ENCODE measurements at regions not wholly inside any gene's neighbourhood (a gene's known extent, or its start where the extent isn't known, plus 50 kb on each side); places are given as distances from the start of the nearest gene placed in this dataset.
A peak's percentile ranks its signal among the peaks of the same experiment; 100 is the strongest.

DNA sequence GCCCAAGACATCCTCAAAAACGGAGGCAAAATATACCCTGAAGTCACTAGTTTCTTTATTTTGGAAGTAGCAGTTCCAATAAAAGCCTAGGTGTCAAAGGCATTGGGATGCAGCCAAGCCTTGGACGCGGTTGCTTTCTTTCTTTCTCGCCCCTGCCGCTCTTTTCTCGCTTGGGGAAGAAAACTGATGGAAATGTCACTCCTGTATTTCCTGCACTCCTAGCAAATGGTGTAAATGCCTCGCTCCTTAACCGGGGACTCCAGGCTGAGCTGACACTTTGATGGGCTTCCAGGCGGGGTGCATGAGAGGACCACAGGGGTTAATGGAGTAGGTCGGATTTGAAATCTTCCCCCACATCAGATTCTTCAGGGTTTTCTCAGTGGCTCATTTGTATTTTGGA is 114.1 kb downstream of the FOXL1 start:
- H3K36me3 ChIP-seq (ENCODE audit: insufficient read depth, low read length), result no peaks in the 10 kb centered on the region
- peaks cover 11% of the 10 kb centered on the region for H3K27me3 ChIP-seq (ENCODE audit: control insufficient read depth, insufficient read depth, low read length)
- no peaks in the 10 kb centered on the region for H3K4me1 ChIP-seq (ENCODE audit: control insufficient read depth, insufficient read depth, low read length)
- H3K9ac ChIP-seq (ENCODE audit: low read depth, low read length), result no peak overlapping the region
- H3K9me3 ChIP-seq (replicated peaks; ENCODE audit: low read length), result no peaks in the 10 kb centered on the region
- no peak overlapping the region for H3K4me3 ChIP-seq (ENCODE audit: low read length)
- H3K4me2 ChIP-seq (ENCODE audit: low read length), result no peak overlapping the region

DNA sequence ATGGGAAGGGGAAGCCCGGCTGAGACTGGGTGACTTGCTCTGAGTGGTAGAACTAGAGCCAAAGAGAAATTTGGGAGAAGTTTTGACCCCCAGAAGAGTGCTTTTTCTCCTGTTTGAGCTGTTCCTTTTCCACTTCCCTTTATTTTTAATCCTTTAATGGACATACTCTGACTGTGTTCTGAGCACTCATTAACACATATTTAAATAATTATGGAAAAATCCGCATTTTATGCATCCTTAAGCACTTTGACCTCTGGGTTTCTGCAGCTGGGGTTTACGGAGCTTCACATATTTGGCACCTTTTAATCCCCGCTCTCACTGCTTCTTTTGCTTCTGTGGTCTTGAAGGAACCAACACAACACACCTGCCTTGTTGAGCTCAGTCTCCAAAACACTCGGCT is 114.7 kb downstream of the FOXL1 start:
- peaks cover 11% of the 10 kb centered on the region for H3K27me3 ChIP-seq (ENCODE audit: control insufficient read depth, insufficient read depth, low read length)
- no peaks in the 10 kb centered on the region for H3K36me3 ChIP-seq (ENCODE audit: insufficient read depth, low read length)
- no peak overlapping the region for H3K9ac ChIP-seq (ENCODE audit: low read depth, low read length)
- no peaks in the 10 kb centered on the region for H3K9me3 ChIP-seq (replicated peaks; ENCODE audit: low read length)
- H3K4me3 ChIP-seq (ENCODE audit: low read length), result no peak overlapping the region
- H3K4me1 ChIP-seq (ENCODE audit: control insufficient read depth, insufficient read depth, low read length), result no peaks in the 10 kb centered on the region
- no peak overlapping the region for H3K4me2 ChIP-seq (ENCODE audit: low read length)

DNA sequence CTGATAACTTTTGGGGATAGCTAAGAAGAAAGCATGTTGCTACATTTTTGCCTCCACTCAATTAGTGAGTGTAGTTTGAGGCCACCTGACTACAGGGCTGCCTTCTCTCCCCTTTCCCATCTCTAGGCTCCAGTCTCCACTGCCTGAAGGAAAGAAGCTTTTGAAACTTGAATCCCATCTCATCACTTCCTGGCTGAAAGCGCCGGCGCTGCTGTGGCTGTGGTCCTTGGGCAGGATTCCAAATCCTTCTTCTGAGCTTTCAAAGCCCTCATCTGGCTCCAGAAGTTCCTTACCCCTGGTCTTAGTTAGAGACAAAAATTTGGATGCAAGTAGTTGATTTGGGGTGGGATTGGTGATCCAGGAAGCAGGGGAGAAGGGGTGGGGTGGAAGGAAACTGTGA is 119.4 kb downstream of the FOXL1 start:
- Histone ChIP-seq H3K9ac (ENCODE audit: low read depth, low read length) (no peak overlapping the region), H3K36me3 (ENCODE audit: insufficient read depth, low read length) (no peaks in the 10 kb centered on the region), H3K4me3 (ENCODE audit: low read length) (no peak overlapping the region), H3K4me2 (ENCODE audit: low read length) (peak overlapping the region; percentile 1), H3K27me3 (ENCODE audit: control insufficient read depth, insufficient read depth, low read length) (peaks cover 5% of the 10 kb centered on the region), H3K4me1 (ENCODE audit: control insufficient read depth, insufficient read depth, low read length) (no peaks in the 10 kb centered on the region), H3K9me3 (replicated peaks; ENCODE audit: low read length) (no peaks in the 10 kb centered on the region)

DNA sequence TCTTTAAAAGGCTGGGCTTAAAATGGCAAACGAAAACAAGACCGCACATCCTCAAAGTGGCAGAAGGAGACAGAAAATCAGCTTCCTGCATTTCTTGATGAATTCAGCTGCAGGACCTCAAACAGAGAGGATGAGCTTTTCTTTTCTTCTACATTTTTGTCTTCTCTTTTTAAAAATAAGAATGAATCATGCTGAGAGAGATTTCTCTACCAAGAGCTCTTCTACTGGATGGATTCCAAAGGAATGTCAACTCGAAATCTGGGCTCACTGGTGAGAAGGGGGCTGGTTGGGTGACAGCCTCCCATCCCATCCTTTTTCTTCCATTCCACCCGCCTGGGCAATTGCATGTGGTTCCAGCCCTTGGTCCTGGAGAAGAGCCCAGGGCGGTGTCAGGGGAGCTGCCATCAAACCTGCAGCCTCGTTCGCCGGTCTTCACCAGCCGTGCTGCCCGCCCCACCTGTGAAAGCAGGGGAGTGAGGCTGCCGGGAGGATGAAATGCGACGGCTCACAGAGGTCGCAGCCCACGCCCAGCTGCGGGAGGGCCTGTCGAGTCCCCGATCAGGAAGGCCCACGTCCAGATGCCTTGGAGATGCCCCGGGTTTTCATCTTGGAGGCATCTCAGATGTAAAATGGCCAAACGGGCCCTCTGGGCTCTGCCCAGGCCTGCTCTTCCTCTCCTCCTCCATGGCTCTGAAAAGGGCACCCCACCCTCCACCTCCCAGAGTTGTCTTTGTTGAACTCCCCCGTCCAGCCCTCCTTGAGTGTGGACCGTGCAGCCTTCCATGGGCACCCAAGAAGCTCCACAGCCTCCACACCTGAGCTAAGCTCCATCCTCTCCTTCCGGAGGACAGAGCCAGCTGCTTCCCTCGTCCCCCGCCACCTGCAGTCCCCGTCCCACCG is 121.9 kb downstream of the FOXL1 start:
- Histone ChIP-seq H3K4me3 (ENCODE audit: low read length) (no peak overlapping the region), H3K9me3 (replicated peaks; ENCODE audit: low read length) (no peaks in the 10 kb centered on the region), H3K4me1 (ENCODE audit: control insufficient read depth, insufficient read depth, low read length) (no peaks in the 10 kb centered on the region), H3K36me3 (ENCODE audit: insufficient read depth, low read length) (no peaks in the 10 kb centered on the region), H3K27me3 (ENCODE audit: control insufficient read depth, insufficient read depth, low read length) (no peaks in the 10 kb centered on the region), H3K4me2 (ENCODE audit: low read length) (no peak overlapping the region), H3K9ac (ENCODE audit: low read depth, low read length) (no peak overlapping the region)

DNA sequence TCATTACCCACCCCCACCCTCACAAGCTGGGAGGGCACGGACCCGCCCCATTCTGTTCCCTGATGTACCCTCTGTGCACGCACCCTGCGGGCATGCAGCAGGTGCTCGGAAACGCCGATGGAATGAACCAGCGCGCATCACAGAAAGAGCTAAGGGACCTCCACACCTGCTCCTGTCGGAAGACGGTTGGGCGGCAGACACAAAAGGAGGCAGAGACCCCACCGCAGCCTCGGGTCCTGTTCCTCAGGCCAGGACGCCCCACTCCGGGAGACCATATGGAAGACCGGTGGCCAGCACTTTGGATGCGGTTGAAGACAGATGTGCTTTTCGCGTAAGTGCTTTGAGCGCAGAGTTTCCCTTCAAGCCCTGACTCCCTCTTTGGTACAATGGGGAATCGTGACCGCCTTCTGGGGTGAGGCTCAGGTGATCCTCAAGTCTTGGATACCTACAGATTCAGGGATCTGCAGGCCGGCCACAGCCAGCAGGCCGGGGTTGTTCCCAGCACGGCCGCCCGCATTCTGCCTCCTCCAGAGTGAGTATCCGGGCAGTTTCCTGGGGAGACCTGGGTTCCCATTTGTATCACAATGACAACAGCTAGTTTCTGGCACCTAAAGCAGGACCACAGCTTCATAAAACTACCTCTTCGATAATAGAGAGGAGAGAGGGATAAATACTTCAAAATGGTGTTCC is 123.1 kb downstream of the FOXL1 start:
- Histone ChIP-seq H3K9me3 (replicated peaks; ENCODE audit: low read length) (no peaks in the 10 kb centered on the region), H3K9ac (ENCODE audit: low read depth, low read length) (no peak overlapping the region), H3K27me3 (ENCODE audit: control insufficient read depth, insufficient read depth, low read length) (no peaks in the 10 kb centered on the region), H3K4me1 (ENCODE audit: control insufficient read depth, insufficient read depth, low read length) (no peaks in the 10 kb centered on the region), H3K4me3 (ENCODE audit: low read length) (no peak overlapping the region), H3K36me3 (ENCODE audit: insufficient read depth, low read length) (no peaks in the 10 kb centered on the region), H3K4me2 (ENCODE audit: low read length) (no peak overlapping the region)

DNA sequence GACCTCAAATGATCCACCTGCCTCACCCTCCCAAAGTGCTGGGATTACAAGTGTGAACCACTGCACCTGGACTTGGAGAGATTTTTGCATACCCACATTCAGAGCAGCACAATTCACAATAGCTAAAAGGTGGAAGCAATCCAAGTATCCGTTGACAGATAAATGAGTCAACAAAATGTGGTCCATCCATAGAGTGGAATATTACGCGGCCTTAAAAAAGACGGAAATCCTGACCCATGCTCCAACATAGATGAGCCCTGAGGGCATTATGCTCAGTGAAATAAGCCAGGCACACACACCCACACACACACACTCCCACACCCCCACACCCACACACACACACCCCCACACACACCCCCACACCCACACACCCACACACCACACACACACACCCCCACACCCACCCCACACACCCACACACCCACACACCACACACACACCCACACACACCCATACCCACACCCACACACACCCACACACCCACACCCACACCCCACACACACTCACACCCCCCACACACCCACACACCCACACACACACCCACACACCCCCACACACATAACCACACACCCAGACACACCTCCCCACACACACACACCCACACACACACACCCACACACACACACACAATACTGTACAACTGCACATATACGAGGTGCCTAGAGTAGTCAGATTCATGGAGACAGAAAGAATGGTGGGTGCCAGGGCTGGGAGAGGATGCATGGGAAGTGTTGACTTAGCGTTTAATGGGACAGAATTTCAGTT is 124.7 kb downstream of the FOXL1 start:
- no peaks in the 10 kb centered on the region for H3K27me3 ChIP-seq (ENCODE audit: control insufficient read depth, insufficient read depth, low read length)
- no peak overlapping the region for H3K4me2 ChIP-seq (ENCODE audit: low read length)
- H3K4me3 ChIP-seq (ENCODE audit: low read length), result no peak overlapping the region

DNA sequence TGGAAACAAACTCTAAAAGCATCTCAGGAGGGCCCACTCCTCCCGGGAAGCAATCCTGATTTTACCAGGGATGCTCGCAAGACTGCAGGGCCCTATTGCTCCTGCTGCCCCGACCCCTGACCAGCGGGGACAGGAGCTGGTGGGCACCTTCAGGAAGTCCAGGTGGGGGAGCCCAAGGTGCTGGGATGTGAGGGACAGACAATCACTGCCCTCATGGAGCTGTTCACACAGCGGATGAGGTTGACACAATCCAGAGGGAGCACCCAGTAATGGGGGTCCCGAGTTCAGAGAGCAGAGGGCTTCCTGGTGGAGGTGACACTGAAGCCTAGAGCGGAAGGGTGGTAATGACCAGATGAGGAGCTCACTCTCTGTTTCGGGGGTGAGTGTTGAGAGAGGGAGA is 126.2 kb downstream of the FOXL1 start:
- H3K9ac ChIP-seq (ENCODE audit: low read depth, low read length), result no peak overlapping the region

More for the DNA sequence above, 124.7 kb downstream of the FOXL1 start:
- H3K9ac ChIP-seq (ENCODE audit: low read depth, low read length), result no peak overlapping the region
- H3K9me3 ChIP-seq (replicated peaks; ENCODE audit: low read length), result no peaks in the 10 kb centered on the region
- H3K4me1 ChIP-seq (ENCODE audit: control insufficient read depth, insufficient read depth, low read length), result no peaks in the 10 kb centered on the region
- H3K36me3 ChIP-seq (ENCODE audit: insufficient read depth, low read length), result no peaks in the 10 kb centered on the region

DNA sequence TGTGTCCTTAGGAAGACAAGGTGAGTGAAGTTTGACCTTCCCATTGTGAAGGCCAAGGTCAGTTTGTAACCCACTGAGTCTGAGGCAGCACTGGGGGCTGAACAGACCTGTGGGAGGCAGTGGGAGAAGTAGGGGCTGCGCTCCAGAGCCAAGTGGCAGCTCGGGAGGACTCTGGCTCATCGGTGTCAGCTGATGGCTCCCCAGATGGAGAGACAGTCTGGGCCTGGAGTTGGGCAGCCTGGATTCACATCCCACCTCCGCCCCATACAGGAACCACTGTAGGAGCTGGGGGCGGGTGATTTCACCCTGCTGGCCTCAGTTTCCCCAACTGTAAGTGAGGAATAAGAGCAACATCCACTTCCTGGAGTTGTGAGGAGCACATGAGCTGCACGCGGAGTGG is 128.4 kb downstream of the FOXL1 start:
- no peak overlapping the region for H3K9ac ChIP-seq (ENCODE audit: low read depth, low read length)
- no peaks in the 10 kb centered on the region for H3K36me3 ChIP-seq (ENCODE audit: insufficient read depth, low read length)
- H3K4me3 ChIP-seq (ENCODE audit: low read length), result no peak overlapping the region
- H3K4me1 ChIP-seq (ENCODE audit: control insufficient read depth, insufficient read depth, low read length), result no peaks in the 10 kb centered on the region
- H3K4me2 ChIP-seq (ENCODE audit: low read length), result no peak overlapping the region
- H3K9me3 ChIP-seq (replicated peaks; ENCODE audit: low read length), result no peaks in the 10 kb centered on the region
- peaks cover 14% of the 10 kb centered on the region for H3K27me3 ChIP-seq (ENCODE audit: control insufficient read depth, insufficient read depth, low read length)

More for the DNA sequence above, 126.2 kb downstream of the FOXL1 start:
- Histone ChIP-seq H3K4me2 (ENCODE audit: low read length) (no peak overlapping the region), H3K4me1 (ENCODE audit: control insufficient read depth, insufficient read depth, low read length) (no peaks in the 10 kb centered on the region), H3K9me3 (replicated peaks; ENCODE audit: low read length) (no peaks in the 10 kb centered on the region), H3K27me3 (ENCODE audit: control insufficient read depth, insufficient read depth, low read length) (no peaks in the 10 kb centered on the region), H3K4me3 (ENCODE audit: low read length) (no peak overlapping the region), H3K36me3 (ENCODE audit: insufficient read depth, low read length) (no peaks in the 10 kb centered on the region)

DNA sequence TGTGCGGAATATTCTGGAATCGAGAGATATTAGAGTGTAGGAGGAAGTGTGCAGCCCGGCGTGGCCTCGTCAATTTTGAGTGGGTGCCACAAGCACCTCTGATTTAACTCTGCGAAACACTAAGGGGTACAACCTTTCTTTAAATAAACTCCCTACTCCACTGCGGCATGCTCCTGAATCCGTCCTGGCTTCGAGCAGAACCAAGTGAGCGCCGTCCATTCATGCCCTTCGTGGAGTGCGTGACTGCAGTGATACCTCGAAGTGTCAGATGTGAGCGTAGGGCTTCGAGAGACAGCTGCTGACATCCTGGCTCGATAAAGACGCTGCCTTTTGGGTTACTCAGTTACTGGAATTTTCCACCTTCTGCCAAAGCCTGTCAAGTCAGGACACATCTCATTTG is 128.8 kb downstream of the FOXL1 start:
- Histone ChIP-seq H3K36me3 (ENCODE audit: insufficient read depth, low read length) (no peaks in the 10 kb centered on the region), H3K4me1 (ENCODE audit: control insufficient read depth, insufficient read depth, low read length) (no peaks in the 10 kb centered on the region), H3K27me3 (ENCODE audit: control insufficient read depth, insufficient read depth, low read length) (peaks cover 16% of the 10 kb centered on the region), H3K4me2 (ENCODE audit: low read length) (no peak overlapping the region), H3K9me3 (replicated peaks; ENCODE audit: low read length) (no peaks in the 10 kb centered on the region), H3K9ac (ENCODE audit: low read depth, low read length) (no peak overlapping the region), H3K4me3 (ENCODE audit: low read length) (no peak overlapping the region)

DNA sequence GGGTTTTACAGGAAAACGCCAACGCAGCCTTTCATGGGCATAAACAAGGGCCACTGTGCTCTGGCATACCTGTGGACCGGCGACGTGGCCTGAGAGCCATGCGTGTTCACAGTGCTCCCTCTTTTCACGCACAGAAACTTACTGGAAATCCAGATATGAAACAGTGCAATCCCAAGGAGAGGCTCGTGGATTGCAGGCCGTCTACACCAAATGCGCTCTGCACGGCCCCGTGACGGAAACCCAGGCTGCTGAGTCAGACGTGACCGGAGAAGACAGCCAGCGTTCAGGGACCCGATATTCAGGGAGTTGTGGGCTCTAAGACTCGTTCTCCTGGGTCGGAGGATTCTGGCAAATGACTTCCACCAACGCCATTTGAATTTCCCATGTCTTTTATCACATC is 129.2 kb downstream of the FOXL1 start:
- Histone ChIP-seq H3K36me3 (ENCODE audit: insufficient read depth, low read length) (no peaks in the 10 kb centered on the region), H3K27me3 (ENCODE audit: control insufficient read depth, insufficient read depth, low read length) (peaks cover 16% of the 10 kb centered on the region), H3K4me1 (ENCODE audit: control insufficient read depth, insufficient read depth, low read length) (no peaks in the 10 kb centered on the region), H3K4me2 (ENCODE audit: low read length) (no peak overlapping the region), H3K9ac (ENCODE audit: low read depth, low read length) (no peak overlapping the region), H3K9me3 (replicated peaks; ENCODE audit: low read length) (no peaks in the 10 kb centered on the region), H3K4me3 (ENCODE audit: low read length) (no peak overlapping the region)

DNA sequence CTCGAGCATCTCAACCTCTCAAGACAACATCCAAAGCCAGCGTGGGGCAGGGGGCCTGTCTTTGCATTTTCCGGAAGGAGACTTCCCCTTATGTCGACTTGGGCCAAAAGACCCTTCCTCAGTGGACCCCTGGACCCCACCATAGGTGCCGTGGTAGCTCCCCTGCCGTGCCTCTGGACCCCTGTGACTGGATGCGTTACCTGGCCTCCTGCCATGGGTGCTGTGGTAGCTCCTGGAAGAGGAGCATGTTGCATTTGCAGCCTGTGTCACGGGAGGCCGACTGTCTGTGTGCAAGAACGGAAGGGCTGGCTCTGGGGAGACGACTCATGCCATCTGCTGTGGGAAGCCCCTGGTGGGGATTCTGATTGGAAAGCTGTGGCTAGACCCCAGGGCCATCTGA is 130.1 kb downstream of the FOXL1 start:
- Histone ChIP-seq H3K4me2 (ENCODE audit: low read length) (no peak overlapping the region), H3K9me3 (replicated peaks; ENCODE audit: low read length) (no peaks in the 10 kb centered on the region), H3K27me3 (ENCODE audit: control insufficient read depth, insufficient read depth, low read length) (peaks cover 16% of the 10 kb centered on the region), H3K9ac (ENCODE audit: low read depth, low read length) (no peak overlapping the region), H3K36me3 (ENCODE audit: insufficient read depth, low read length) (no peaks in the 10 kb centered on the region), H3K4me3 (ENCODE audit: low read length) (no peak overlapping the region), H3K4me1 (ENCODE audit: control insufficient read depth, insufficient read depth, low read length) (no peaks in the 10 kb centered on the region)
